G401 (cell line): ENCODE measurements at regions not wholly inside any gene's neighbourhood (a gene's known extent, or its start where the extent isn't known, plus 50 kb on each side); places are given as distances from the start of the nearest gene placed in this dataset.
"Not testable (repeated sequence)": the region's sequence is repeated elsewhere in the genome, so short reads cannot be mapped to it uniquely, and the experiment has no call there.

ENCODE experiments used
- DNase-seq: peaks from one replicate; pipeline ENCODE4 v3.0.0-alpha.2; 2015; ENCODE audit warnings: low spot score
- in situ Hi-C: cut with HindIII; loops from 2 replicates; pipeline ENCODE4 v1.10.0; 2016; ENCODE audit warnings: low sequenced_read_pairs, mixed read lengths

- DNase-seq, result no peak
- in situ Hi-C loops, result no loop called here
Measured at GRCh38 chrX:1836683-1837082, 221.8 kb downstream of the ASMT start.

DNA sequence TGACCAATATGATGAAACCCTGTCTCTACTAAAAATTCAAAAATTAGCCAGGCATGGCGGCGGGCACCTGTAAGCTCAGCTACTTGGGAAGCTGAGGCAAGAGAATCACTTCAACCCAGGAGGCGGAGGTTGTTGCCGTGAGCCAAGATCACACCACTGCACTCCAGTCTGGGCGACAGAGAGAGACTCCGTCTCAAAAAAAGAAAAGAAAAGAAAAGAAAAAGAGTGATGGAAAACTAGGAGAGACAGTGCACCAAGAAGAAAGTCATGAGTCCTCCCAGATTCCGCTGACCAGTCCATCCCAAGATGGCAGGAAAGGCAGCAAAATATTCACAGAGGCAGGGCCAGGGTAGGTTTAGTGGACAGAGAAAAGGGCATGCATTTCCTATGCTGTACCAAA, 226.9 kb downstream of the ASMT start:
- DNase-seq, result no peak
- in situ Hi-C loops, result no loop called here

GRCh38 chrX:1847000-1847399, 232.1 kb downstream of the ASMT start:
- in situ Hi-C loops, DNase-seq: not testable (repeated sequence)

GRCh38 chrX:1847790-1848189, 232.9 kb downstream of the ASMT start:
- in situ Hi-C loops, DNase-seq: not testable (repeated sequence)

- in situ Hi-C loops, result no loop called here
Measured at GRCh38 chrX:1851527-1851926, 236.7 kb downstream of the ASMT start.

GRCh38 chrX:1852082-1852481, 237.2 kb downstream of the ASMT start:
- in situ Hi-C loops, result no loop called here
- DNase-seq, result no peak

More at GRCh38 chrX:1851527-1851926, 236.7 kb downstream of the ASMT start:
- no peak for DNase-seq

DNA sequence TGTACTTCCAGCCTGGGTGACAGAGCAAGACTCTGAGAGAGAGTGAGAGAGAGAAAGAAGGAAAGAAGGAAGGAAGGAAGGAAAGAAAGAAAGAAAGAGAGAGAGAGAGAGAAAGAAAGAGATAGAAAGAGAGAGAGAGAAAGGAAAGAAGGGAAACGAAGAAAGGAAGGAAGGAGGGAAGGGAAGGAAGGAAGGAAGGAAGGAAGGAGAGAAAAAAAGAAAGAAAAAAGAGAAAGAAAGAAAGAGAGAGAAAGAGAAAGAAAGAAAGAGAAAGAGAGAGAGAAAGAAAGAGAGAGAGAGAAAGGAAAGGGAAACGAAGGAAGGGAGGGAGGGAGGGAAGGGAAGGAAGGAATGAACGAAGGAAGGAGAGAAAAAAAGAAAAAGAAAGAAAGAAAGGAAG, 238.6 kb downstream of the ASMT start:
- in situ Hi-C loops, result no loop called here
- DNase-seq, result no peak

DNA sequence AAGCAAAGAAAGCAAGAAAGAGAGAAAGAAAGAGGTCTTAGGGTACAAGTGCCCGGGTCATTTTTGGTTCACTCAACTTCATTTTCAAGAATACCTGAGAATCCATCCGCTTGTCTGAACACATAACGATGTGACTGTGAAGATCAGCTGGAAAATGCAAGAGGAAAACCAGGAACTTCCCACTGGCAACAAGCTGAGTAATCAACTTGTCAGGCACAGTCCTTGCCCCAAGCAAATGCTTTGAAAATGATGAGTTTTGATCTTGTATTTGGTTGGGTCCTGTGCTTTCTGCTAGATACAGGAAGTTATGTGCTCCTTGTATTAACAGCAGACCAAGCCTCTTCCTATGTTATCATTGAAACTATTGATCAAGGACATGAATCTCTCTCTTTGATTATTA, 239.1 kb downstream of the ASMT start:
- in situ Hi-C loops, result no loop called here
- no peak for DNase-seq

DNA sequence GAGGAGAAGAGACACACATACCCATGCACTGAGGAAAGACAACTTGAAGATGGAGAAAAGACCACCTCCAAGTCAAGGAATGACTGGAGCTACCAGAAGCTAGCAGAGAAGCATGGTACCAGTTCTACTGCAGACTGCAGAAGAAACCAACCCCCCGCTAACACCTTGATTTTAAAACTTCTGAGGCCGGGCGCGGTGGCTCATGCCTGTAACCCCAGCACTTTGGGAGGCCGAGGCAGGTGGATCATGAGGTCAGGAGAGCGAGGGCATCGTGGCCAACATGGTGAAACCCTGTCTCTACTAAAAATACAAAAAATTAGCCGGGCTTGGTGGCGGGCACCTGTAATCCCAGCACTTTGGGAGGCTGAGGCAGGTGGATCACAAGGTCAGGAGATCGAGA, 240.0 kb downstream of the ASMT start:
- DNase-seq, in situ Hi-C loops: not testable (repeated sequence)

GRCh38 chrX:1859266-1859665, 244.4 kb downstream of the ASMT start:
- DNase-seq, in situ Hi-C loops: not testable (repeated sequence)

DNA sequence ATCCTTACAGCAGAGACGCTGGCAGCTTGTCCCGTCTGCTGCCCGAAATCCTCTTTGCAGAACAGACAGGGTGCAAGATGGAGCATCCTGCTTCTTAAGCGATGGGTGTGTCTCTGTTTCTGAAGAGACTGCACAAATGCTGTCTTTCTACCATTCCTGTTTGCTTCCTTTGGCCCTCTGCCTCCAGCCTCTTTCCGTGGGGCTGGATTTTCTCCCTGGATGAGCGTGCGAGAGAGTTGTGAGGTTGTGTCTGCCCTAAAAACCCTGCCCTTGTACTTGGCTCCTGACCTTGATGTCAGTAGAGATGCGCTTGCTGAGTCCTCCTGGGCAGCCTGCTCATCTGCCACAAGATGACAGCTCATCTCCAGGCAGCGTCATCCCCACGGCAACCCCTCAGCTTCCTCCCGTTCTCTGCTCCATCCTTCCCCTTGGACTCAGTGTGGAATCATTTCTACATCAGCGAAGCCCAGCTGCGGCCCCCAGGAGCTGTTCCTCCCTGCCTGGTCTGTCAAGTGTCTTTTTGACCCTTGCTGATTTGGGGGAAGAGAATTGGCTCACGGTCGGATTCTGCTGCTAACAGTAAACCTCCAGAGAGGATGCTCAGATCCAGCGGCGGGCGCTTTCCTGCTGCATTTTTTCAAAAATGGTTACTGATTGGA, 246.2 kb downstream of the ASMT start:
- no peak for DNase-seq
- in situ Hi-C loops, result no loop called here

DNA sequence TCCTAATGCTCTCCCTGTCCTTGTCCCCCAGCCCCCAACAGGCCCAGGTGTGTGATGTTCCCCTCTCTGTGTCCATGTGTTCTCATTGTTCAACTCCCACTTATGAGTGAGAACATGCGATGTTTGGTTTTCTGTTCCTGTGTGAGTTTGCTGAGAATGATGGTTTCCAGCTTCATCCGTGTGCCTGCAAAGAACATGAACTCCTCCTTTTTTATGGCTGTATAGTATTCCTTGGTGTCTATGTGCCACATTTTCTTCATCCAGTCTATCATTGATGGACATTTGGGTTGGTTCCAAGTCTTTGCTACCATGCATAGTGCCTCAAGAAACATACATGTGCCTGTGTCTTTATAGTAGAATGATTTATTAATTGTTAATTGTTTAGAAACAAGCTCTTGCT, 249.1 kb downstream of the ASMT start:
- in situ Hi-C loops, result not testable (repeated sequence)

GRCh38 chrX:1870421-1870820, 255.6 kb downstream of the ASMT start:
- in situ Hi-C loops, result no loop called here
- DNase-seq, result no peak

More for the DNA sequence above, 249.1 kb downstream of the ASMT start:
- DNase-seq, result not testable (repeated sequence)

DNA sequence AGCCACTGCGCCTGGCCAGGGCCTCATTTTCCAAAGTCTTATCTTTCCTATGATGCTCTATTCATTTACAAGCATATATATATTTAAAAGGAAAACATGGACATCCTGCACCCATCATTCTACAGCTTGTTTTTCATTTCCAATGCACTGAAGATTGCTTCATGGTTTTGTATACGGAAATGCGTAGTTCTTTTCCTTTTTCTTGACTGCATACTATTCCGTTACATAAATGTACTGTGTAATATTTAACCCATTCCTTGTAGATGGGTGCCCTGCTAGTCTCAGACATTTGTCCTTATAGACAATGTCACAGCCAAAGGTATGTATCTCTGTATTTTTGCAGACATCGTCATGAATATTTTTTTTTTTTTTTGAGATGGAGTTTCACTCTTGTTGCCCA, 257.0 kb downstream of the ASMT start:
- in situ Hi-C loops, result no loop called here

GRCh38 chrX:1873671-1874070, 258.8 kb downstream of the ASMT start:
- no peak for DNase-seq
- in situ Hi-C loops, result no loop called here

More for the DNA sequence above, 257.0 kb downstream of the ASMT start:
- no peak for DNase-seq

GRCh38 chrX:1874416-1874815, 259.6 kb downstream of the ASMT start:
- in situ Hi-C loops, result no loop called here
- DNase-seq, result no peak

DNA sequence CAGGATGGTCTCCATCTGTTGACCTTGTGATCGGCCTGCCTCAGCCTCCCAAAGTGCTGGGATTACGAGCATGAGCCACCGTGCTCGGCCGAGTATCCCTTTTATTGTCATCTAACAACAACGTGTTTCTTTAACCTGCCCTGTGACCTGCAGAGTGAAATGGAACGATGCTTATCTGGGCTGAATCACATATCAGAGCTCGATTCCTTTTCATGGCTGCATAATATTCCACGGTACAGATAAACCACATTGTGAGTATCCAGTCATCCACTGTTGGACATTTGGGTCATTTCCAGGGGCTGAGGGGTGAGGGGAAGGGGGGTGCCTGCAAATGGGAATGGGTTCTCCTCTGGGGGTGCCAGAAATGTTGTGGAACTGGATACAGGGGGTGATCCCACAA, 260.0 kb downstream of the ASMT start:
- DNase-seq, result no peak
- in situ Hi-C loops, result no loop called here

DNA sequence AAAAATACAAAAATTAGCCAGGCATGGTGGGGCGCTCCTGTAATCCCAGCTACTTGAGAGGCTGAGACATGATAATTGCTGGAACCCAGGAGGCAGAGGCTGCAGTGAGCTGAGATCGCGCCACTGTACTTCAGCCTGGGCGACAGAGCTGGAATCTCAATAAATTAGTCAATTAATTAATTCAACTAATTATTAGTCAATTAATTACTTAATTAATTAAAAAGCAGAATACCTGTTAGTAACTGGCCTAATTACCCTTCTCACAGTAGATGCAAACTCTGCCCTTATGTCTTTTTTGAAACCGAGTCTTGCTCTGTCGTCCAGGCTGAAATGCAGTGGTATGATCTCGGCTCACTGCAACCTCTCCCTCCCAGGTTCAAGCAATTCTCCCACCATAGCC, 261.2 kb downstream of the ASMT start:
- DNase-seq, result no peak
- in situ Hi-C loops, result no loop called here

- DNase-seq, result no peak
- in situ Hi-C loops, result no loop called here
Measured at GRCh38 chrX:1877780-1878179, 262.9 kb downstream of the ASMT start.

DNA sequence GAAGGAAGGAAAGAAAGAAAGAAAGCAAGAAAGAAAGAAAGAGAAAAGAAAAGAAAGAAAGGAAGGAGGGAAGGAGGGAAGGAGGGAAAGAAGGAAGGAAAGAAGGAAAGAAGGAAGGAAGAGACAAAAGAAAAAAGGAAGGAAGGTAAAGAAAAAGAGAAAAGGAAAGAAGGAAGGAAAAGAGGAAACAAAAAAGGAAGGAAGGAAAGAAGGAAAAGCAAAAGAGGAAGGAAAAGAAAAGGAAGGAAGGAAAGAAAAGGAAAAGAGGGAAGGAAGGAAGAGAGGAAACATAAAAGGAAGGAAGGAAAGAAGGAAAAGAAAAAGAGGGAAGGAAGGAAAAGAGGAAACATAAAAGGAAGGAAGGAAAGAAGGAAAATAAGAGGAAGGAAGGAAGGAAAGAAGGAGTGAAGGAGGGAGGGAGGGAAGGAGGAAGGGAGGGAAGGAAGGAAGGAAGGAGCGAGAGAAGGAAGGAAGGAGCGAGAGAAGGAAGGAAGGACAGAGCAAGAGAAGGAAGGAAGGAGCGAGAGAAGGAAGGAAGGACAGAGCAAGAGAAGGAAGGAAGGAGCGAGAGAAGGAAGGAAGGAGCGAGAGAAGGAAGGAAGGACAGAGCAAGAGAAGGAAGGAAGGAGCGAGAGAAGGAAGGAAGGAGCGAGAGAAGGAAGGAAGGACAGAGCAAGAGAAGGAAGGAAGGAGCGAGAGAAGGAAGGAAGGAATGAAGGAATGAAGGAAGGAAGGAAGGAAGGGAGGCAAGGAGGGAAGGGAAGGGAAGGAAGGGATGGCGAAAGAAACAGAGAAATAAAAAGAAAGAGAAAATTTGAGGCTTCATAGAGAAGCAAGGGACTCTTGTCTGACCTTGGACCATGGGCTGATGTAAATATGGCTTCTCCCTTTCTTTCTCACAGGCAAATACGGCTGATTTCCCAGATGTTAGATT, 266.3 kb downstream of the ASMT start:
- in situ Hi-C loops, DNase-seq: not testable (repeated sequence)
